CD4-positive, alpha-beta T cell (primary cell): ENCODE measurements at regions not wholly inside any gene's neighbourhood (a gene's known extent, or its start where the extent isn't known, plus 50 kb on each side); places are given as distances from the start of the nearest gene placed in this dataset.

Experiments used
- ATAC-seq: fragments of 200-7000 bp; cut with Tn5 transposase; one replicate; pipeline ENCODE4 v1.10.0; 2022; ENCODE audit warnings: mild to moderate bottlenecking; ENCODE audit not compliant: poor library complexity
- CTCF ChIA-PET: fragments of 350-600 bp; sonication (Branson Sonifier 250); formaldehyde crosslinking; loops from one replicate; lab custom pipeline; 2021; ENCODE audit warnings: antibody characterized with exemption, inconsistent platforms; lab: Charles Lee
- POLR2A ChIA-PET: fragments of 350-600 bp; sonication (Branson Sonifier 250); formaldehyde crosslinking; loops from one replicate; lab custom pipeline; 2021; ENCODE audit warnings: antibody characterized with exemption, inconsistent platforms; lab: Charles Lee
- DNase-seq, 14 experiments: peaks; one replicate each; pipeline ENCODE4 v3.0.0-alpha.2; 2013 to 2020; ENCODE audit warnings: mixed read lengths in 2 of 14
- H3K27ac ChIP-seq, 2 donors: one replicate each; pipeline versions ENCODE4 v1.5.1 to v1.7.0; 2013; ENCODE audit warnings: low read length in 2 of 2, low read depth in 1 of 2, mild to moderate bottlenecking in 1 of 2
- H3K27me3 ChIP-seq, 2 experiments: 1 replicate in 1 of 2; 2 replicates in 1 of 2; pipeline versions ENCODE4 v1.6.1 to v1.7.0; 2013; ENCODE audit warnings: low read length in 2 of 2, control low read depth in 1 of 2, mild to moderate bottlenecking in 1 of 2, moderate library complexity in 1 of 2; ENCODE audit not compliant: insufficient read depth in 2 of 2, control insufficient read depth in 1 of 2
- H3K36me3 ChIP-seq: one replicate; pipeline ENCODE4 v1.6.1; 2013; ENCODE audit warnings: low read length, control low read depth; ENCODE audit not compliant: insufficient read depth
- H3K4me1 ChIP-seq: one replicate; pipeline ENCODE4 v1.6.1; 2013; ENCODE audit warnings: low read length, control low read depth; ENCODE audit not compliant: insufficient read depth
- H3K4me3 ChIP-seq: one replicate; pipeline ENCODE4 v1.5.1; 2013; ENCODE audit warnings: mild to moderate bottlenecking, low read length, moderate library complexity
- H3K9me3 ChIP-seq, 2 experiments: 1 replicate in 1 of 2; 2 replicates in 1 of 2; pipeline versions ENCODE4 v1.6.1 to v1.7.0; 2013; ENCODE audit warnings: low read length in 2 of 2, mild to moderate bottlenecking in 2 of 2, control low read depth in 1 of 2, moderate library complexity in 1 of 2; ENCODE audit not compliant: control insufficient read depth in 1 of 2, insufficient read depth in 1 of 2
- H3K27ac Mint-ChIP-seq: one replicate; pipeline ENCODE4 v1.8.0; 2020; ENCODE audit warnings: mixed read lengths
- H3K27me3 Mint-ChIP-seq: one replicate; pipeline ENCODE4 v1.8.0; 2021; ENCODE audit warnings: mixed read lengths
- H3K36me3 Mint-ChIP-seq: one replicate; pipeline ENCODE4 v1.8.0; 2021; ENCODE audit warnings: low read depth, mixed read lengths
- H3K4me1 Mint-ChIP-seq: one replicate; pipeline ENCODE4 v1.8.0; 2021; ENCODE audit warnings: low read depth, mixed read lengths
- H3K4me3 Mint-ChIP-seq: one replicate; pipeline ENCODE4 v1.8.0; 2020; ENCODE audit warnings: mild to moderate bottlenecking, mixed read lengths
- H3K9me3 Mint-ChIP-seq: one replicate; pipeline ENCODE4 v1.8.0; 2020; ENCODE audit warnings: mixed read lengths
- intact Hi-C, 2 experiments: fragments of 100-400 bp; cut with DNase I in 1 of 2; cut with micrococcal nuclease in 1 of 2; formaldehyde crosslinking; loops; one replicate each; pipeline versions ENCODE4 v1.15.1 to v1.9.0; 2023 to 2025; cut with DNase I, micrococcal nuclease
- TF ChIP-seq, protein P1 (sequence below): fragments of 200-600 bp; IDR thresholded peaks from one replicate; pipeline ENCODE4 v1.8.0; 2022; ENCODE audit warnings: antibody characterized with exemption, mild to moderate bottlenecking

DNA sequence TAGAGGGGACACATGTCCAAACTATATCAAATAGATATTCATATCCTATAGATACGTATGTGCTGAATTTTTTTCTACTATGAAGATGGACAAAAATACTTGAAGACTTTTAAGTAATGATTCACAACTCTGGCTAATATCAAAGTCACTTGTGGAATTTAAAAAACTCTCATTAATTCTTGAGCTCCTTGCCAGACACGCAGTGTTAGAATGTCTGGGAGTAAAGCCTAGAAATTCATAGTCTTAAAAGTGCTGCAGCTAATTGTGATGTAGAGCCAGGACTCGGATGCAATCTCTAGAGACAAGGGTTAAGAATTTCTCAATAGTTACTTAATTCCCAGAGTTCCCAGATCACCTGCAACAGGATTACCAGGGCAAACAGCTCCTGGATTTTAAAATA is 107.4 kb downstream of the ARL6IP6 start:
- no peaks in the 10 kb centered on the region for H3K9me3 Mint-ChIP-seq
- H3K9me3 ChIP-seq, result no peaks in the 10 kb centered on the region
- CTCF ChIA-PET, result no interaction called here
- no peaks in the 10 kb centered on the region for H3K36me3 Mint-ChIP-seq
- H3K27me3 ChIP-seq, result no peaks in the 10 kb centered on the region
- TF ChIP-seq, protein P1, sequence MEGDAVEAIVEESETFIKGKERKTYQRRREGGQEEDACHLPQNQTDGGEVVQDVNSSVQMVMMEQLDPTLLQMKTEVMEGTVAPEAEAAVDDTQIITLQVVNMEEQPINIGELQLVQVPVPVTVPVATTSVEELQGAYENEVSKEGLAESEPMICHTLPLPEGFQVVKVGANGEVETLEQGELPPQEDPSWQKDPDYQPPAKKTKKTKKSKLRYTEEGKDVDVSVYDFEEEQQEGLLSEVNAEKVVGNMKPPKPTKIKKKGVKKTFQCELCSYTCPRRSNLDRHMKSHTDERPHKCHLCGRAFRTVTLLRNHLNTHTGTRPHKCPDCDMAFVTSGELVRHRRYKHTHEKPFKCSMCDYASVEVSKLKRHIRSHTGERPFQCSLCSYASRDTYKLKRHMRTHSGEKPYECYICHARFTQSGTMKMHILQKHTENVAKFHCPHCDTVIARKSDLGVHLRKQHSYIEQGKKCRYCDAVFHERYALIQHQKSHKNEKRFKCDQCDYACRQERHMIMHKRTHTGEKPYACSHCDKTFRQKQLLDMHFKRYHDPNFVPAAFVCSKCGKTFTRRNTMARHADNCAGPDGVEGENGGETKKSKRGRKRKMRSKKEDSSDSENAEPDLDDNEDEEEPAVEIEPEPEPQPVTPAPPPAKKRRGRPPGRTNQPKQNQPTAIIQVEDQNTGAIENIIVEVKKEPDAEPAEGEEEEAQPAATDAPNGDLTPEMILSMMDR, result no peak
- no peak overlapping the region for H3K4me3 ChIP-seq
- intact Hi-C loops, result no loop called here
- no peak overlapping the region for H3K27ac ChIP-seq
- ATAC-seq (no peak), DNase-seq (no peak)
- no peaks in the 10 kb centered on the region for H3K27me3 Mint-ChIP-seq
- H3K27ac Mint-ChIP-seq, result no peak overlapping the region
- H3K4me3 Mint-ChIP-seq, result no peak overlapping the region
- POLR2A ChIA-PET, result no interaction called here
- no peaks in the 10 kb centered on the region for H3K4me1 ChIP-seq
- no peaks in the 10 kb centered on the region for H3K4me1 Mint-ChIP-seq
- no peaks in the 10 kb centered on the region for H3K36me3 ChIP-seq

DNA sequence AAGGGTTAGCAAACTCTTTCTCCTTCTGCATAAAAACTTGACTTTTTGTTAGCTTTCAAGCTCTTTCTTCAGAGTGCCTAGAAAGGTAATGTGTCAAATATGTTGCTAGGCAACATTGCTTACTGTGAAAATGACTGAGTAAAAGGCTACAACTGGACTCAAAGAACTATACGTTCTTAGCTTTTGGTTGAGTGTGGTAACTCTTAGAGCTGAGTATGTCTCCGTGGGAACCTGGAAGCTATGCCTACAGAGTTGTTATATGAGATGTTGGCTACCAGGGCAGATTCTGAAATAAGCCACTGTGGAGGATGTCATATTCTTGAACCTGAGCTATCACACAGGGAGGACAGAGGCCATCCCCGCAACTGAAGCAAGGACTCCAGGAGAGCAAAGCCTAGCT is 105.5 kb downstream of the ARL6IP6 start:
- Mint-ChIP-seq H3K36me3 (no peaks in the 10 kb centered on the region), H3K4me3 (no peak overlapping the region), H3K27ac (no peak overlapping the region), H3K27me3 (no peaks in the 10 kb centered on the region), H3K9me3 (no peaks in the 10 kb centered on the region), H3K4me1 (no peaks in the 10 kb centered on the region)
- H3K27ac ChIP-seq, result no peak overlapping the region
- no peaks in the 10 kb centered on the region for H3K27me3 ChIP-seq
- H3K4me3 ChIP-seq, result no peak overlapping the region
- no peaks in the 10 kb centered on the region for H3K36me3 ChIP-seq
- no peaks in the 10 kb centered on the region for H3K9me3 ChIP-seq
- no peak for DNase-seq
- ChIA-PET POLR2A (no interaction called here), CTCF (no interaction called here)
- no peaks in the 10 kb centered on the region for H3K4me1 ChIP-seq
- TF ChIP-seq, protein P1, result no peak
- ATAC-seq, result no peak
- intact Hi-C loops, result no loop called here

DNA sequence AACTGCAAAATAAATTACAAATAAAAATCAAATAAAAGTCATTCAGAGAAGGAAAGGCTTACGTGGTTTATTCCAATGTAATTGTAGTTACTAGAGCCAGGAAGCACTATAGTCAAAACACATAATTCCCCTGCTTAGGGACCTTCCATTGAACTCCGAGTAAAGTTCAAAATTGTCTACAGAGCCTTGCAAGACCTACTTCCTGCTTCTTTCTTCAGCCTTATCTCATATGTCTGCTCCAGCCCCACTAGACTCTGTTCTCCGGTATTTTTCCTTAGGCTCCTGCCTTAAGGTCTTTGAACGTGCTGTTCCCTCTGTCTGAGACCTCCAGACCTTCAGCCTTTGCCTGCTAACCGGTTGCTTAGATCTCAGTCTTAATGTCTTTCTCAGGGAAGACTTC is 104.3 kb downstream of the ARL6IP6 start:
- Histone ChIP-seq H3K27me3 (no peaks in the 10 kb centered on the region), H3K4me3 (no peak overlapping the region), H3K27ac (no peak overlapping the region), H3K4me1 (no peaks in the 10 kb centered on the region), H3K9me3 (no peaks in the 10 kb centered on the region), H3K36me3 (no peaks in the 10 kb centered on the region)
- ChIA-PET POLR2A (no interaction called here), CTCF (no interaction called here)
- no peaks in the 10 kb centered on the region for H3K9me3 Mint-ChIP-seq
- TF ChIP-seq, protein P1, result no peak
- H3K27ac Mint-ChIP-seq, result no peak overlapping the region
- peaks cover 4% of the 10 kb centered on the region for H3K27me3 Mint-ChIP-seq
- no peaks in the 10 kb centered on the region for H3K36me3 Mint-ChIP-seq
- H3K4me1 Mint-ChIP-seq, result no peaks in the 10 kb centered on the region
- intact Hi-C loops, result no loop called here
- ATAC-seq, result no peak
- no peak for DNase-seq
- no peak overlapping the region for H3K4me3 Mint-ChIP-seq
